Glomerular endothelial cell (primary cell): ENCODE measurements at regions not wholly inside any gene's neighbourhood (a gene's known extent, or its start where the extent isn't known, plus 50 kb on each side); places are given as distances from the start of the nearest gene placed in this dataset.
"Not testable (repeated sequence)": the region's sequence is repeated elsewhere in the genome, so short reads cannot be mapped to it uniquely, and the experiment has no call there.

Experiments used
- DNase-seq: peaks from one replicate; pipeline ENCODE4 v3.0.0-alpha.2; 2011; ENCODE audit warnings: low read depth, low spot score; ENCODE audit errors: extremely low read depth

DNA sequence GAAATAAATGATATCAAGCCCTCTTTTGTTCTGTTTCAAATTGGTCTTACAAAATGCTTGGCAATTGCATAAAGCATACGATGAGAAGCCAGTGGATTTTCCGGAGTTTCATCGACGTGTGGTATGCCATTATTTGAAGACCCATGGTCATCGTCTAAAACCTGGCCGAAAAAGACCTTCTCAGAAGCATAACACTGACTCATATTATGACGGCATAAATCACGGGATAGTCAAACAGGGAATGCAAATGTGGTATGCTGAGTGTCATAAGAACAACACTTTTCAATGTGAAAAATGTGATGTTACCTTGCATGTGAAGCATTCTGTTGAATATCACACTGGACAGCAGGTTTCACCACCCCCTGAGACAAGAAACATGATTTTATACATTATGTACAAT, 695.2 kb downstream of the GRXCR1 start:
- DNase-seq, result no peak

DNA sequence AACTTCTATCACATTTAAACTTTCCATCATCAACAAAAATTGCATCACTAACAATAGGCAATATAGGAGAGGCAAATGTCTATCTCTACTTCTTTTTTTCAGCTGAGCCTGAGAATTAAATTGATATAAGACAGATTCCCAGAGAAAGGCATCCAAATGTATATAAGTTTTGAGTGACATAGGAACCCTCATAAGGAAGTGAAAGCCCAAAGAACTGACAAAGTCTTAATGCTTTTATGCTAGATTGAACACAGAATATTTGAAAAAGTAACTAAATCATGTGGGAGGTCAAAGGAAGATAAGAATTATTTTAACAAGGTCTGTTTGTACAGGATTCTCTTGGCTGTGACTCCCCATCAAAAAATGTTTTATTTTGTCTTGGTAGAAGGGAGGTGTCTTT, 714.9 kb downstream of the GRXCR1 start:
- no peak for DNase-seq

DNA sequence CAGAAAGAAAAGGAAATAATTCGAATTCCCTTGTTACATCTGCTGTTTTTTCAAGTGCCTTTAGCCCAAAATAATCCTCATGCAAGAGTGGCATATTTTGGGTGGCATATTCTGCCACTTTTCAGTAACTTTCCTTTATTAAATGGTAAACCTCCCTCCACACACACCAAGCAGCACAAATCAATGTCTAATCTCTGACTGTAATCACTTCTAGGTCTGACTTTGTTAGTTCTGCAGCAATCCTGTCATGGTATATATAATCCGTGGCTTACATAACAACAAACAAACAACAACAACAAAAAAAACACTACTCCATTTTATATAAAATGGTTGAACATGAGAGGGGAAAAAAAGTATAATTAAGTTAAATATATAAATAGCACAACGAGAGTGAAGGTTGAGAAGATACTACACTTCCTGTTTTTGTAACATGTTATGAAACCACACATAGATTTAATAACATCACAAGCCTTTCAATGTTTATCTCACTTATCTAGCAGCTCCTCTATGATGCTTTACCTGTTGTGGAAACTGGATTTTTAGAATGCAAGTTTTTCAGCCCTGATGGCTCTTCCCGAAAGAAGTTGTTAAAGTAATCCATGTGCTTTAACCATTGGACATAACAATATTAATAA, 715.4 kb downstream of the GRXCR1 start:
- no peak for DNase-seq

DNA sequence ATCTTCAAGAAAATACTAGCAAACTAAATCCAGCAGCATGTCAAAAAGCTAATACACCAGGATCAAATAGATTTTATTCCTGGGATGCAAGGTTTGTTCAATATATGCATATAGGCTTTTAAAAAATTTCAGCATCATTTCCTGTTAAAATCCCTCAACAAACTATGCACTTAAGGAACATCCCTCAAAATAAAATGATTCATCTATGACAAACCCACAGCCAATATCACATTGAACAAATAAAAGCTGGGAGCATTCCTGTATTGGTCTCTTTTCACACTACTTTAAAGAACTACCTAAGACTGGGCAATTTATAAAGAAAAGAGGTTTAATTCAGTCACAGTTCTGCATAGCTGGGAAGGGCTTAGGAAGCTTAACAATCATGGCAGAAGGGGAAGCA, 726.7 kb downstream of the GRXCR1 start:
- no peak for DNase-seq

DNA sequence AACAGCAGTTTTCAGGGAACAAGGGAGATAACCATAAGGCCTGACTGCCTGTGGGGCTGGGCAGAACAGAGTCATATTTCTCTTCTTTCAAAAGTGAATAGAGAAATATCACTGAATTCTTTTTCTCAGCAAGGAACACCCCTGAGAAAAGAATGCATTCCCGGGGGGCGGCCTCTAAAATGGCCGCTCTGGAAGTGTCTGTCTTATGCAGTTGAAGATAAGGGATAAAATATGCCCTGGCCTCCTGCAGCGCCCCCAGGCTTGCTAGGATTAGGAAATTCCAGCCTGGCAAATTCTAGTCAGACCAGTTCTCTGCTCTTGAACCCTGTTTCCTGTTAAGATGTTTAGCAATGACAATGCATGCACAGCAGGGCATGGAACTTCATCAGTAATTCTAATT, 745.4 kb downstream of the GRXCR1 start:
- not testable (repeated sequence) for DNase-seq

DNA sequence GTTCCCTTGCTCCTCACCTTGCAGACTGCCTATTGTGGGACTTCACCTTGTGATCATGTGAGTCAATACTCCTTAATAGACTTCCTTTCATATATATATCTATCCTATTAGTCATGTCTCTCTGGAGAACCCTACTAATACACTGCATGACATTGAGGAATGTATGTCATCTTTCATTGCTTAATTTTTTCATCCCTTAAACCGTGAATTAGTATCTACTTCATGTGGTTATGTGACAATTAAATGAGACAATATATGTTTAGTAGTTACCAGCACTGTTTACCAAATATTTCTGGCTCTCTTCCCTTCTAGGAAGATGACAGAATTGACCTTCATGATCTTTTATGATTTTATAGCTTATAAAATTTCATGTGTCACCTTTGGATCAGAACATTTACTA, 759.5 kb downstream of the GRXCR1 start:
- no peak for DNase-seq

DNA sequence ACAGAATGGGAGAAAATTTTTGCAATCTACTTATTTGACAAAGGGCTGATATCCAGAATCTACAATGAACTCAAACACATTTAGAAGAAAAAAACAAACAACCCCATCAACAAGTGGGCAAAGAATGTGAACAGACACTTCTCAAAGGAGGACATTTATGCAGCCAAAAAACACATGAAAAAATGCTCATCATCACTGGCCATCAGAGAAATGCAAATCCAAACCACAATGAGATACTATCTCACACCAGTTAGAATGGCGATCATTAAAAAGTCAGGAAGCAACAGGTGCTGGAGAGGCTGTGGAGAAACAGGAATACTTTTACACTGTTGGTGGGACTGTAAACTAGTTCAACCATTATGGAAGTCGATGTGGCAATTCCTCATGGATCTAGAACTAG, 767.0 kb downstream of the GRXCR1 start:
- not testable (repeated sequence) for DNase-seq

DNA sequence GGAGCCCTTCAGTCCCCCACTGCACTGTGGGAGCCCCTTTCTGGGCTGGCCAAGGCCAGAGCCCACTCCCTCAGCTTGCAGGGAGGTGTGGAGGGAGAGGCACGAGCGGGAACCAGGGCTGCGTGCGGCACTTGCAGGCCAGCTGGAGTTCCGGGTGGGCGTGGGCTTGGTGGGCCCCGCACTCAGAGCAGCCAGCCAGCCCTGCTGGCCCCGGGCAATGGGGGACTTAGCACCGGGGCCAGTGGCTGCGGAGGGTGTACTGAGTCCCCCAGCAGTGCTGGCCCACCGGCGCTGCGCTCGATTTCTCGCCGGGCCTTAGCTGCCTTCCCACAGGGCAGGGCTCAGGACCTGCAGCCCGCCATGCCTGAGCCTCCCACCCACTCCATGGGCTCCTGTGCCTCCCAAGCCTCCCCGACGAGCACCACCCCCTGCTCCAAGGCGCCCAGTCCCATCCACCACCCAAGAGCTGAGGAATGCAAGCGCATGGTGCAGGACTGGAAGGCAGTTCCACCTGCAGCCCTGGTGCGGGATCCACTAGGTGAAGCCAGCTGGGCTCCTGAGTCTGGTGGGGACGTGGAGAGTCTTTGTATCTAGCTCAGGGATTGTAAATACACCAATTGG, 776.2 kb downstream of the KCTD8 start:
- DNase-seq, result not testable (repeated sequence)

DNA sequence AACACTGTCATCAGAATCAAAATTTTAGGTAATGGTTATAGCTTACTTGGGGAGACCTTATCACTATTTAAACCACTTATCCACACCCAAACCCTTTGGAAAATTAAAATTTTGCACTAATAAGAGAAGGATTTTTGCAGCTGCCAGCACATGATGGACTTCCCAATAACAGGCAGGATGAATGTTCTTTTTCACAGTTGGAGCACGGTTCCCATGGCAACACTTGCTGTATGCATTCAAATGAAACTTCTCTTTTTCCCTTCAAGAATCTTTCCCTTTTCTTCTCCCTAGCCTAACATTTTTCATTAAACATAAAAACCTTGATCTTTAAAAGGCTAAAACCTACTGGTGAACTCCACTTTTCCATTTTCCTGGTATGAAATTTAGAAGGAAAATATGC, 768.2 kb downstream of the KCTD8 start:
- DNase-seq, result no peak

DNA sequence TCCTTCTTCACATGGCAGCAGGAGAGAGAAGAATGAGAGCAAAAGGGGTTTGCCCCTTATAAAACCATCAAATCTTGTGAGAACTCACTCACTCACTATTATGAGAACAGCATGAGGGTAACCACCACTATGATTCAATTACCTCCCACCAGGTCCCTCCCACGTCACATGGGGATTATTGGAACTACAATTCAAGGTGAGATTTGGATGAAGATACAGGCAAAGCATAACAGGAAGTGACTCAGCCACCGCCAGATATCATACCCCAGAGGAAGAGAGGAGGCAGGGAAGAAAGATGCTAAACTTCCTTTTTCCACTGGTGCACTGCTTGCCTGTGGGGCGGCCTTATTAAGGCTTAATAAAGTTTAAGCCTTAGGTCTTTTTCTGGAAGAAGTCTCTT, 766.1 kb downstream of the KCTD8 start:
- no peak for DNase-seq

DNA sequence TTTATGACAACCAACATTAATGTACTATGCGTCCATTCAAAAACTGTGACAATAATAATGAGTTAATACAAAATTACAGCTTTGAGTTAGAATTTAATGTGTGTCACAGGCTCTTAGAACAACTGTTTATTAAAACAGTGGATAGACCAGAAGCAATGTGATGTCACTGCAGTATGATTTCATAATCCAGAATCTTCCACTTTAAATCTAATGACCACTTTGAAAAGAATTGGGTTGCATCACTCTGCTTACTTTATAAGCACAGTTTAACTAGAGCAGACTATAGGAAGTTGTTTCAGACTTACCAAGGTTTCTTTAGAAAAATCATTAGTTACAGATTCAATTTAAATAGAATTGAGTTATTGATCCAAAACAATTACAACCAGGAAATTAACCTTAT, 758.5 kb downstream of the KCTD8 start:
- DNase-seq, result no peak

DNA sequence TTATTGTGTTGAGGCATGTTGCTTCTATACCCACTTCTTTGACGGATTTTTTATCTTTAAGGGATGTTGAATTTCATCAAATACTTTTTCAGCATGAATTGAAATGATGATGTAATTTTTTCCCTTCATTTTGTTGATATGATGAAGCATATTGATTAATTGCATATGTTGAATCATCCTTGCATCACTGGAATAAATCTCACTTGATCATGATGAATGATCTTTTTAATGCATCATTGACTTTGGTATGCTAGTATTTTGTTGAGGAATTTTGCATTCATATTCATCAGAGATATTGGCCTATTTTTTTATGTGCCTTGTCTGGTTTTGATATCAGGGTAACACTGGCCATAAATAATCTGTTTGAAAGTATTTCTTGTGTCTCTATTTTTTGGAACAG, 754.7 kb downstream of the KCTD8 start:
- DNase-seq, result no peak

DNA sequence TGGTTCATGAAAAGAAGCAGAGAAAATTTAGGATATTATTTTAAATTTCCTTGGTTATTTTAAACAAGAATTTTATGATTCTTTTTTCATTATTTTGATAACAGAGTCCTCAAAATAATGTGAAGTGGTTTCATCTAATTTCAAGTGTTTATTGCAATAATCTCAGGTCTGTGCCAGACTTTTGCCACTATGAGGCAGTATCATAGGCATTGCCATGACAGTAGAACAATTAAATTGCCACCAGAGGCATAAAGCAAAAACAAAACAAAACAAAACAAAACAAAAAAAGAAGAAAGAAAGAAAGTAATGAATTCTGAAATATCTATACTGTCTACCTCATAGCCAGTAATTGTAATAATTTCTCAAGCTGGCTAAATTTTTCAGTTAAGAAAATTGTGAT, 739.2 kb downstream of the KCTD8 start:
- no peak for DNase-seq

DNA sequence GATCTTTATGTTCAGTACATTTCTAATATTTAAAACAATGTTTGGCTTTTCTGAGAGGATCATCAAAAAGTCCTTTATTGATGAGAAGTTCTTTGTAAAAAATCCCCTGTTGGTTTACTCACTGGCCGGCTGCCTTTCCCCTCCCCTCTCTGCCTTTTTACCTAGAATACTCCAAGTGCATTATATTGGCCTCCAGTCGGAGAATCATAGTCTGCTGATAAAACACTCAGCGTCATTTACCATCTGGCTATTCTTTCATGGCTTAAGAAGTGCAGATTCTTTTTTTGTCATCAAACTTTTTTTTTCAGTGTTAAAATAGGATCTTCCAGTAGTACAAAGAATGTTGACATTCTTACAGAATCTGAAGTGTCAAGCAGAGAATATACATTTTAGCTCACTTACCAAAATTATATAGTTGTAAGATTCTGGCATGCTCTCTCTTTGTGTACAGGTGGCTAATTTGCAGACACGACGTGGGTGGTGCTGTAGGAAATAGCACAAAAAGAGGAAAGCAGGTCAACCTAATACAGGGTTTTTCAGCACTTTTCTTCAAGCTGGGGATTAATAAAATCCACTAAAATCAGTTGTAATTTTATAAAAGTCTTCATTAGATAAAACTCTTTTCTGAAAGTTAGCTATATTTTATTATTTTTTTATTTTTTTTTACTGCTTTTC, 731.8 kb downstream of the KCTD8 start:
- no peak for DNase-seq

DNA sequence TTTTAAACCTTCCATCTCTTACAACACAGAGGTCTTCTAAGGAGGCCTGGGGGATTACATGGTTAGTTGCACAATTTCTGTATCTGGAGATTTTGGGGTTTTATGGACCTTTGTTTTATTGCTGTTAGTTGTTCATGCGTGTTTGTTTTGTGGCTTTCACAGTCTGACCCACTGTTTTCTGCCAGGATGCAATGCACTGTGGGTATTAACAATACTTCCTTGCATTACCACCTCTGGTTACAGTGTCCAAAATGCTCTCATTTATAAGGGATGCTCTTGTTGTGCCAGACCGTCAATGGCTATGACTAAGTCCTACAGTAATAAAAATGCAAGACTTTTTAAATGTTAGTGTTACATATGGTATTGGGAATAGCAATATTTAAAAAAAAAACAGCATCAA, 730.2 kb downstream of the KCTD8 start:
- DNase-seq, result no peak

DNA sequence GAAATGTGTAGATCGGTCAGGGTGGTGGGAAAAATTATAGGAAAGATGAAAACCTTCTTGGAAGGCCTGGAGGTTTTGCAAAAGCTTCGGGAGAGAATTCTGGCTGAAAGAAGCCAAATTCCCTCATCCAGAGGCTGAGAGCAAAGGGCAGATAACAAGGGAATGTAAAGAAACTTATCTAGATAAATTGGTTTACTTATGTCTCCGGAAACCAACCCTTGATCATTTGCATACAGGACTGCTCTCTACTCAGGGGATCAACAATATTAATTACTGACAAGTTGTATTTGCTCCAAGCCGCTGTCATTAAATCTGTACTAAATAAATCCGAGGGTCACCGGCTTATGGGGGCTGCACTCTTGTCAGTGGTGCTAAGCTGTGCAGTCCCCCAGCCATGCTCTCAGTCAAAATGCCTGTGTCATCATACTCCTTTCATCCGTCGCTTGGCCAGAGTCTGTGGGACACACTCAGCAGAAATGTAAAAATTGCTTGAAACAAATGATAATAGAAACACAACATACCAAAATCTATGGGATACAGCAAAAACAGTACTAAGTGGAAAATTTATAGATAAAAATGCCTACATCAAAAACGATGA, 715.7 kb downstream of the KCTD8 start:
- no peak for DNase-seq

DNA sequence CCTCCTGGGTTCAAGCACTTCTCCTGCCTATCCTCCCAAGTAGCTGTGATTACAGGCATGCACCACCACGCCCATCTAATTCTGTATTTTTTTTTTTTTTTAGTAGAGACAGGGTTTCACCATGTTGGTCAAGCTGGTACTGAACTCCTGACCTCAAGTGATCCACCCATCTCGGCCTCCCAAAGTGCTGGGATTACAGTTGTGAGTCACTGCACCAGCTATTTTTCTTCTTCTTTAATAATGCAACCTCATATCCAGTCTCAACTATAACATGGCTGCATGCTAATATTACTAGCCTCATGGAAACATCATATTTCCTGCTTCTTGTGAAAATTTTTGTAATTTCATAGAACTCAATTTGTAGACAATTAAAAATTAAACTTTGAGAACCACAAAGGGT, 706.5 kb downstream of the KCTD8 start:
- no peak for DNase-seq

DNA sequence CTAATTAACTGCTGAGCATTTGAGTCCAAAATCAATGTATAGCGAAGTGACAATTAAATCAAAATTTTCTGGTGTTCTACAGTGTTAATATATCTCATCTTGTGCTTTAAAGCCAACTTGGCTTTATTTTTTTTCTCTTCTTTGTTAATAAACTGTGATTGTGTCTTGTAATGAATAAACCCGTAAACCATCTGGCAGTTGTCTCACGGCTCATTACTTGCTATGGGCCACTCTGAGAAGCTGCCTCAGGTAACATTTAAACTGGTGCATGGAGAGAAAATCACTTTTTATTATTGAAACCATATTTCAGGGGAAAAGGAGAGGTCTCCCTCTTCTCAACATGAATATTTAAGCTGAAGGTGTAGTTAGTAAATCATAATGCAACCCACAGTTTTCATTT, 694.0 kb downstream of the KCTD8 start:
- no peak for DNase-seq

DNA sequence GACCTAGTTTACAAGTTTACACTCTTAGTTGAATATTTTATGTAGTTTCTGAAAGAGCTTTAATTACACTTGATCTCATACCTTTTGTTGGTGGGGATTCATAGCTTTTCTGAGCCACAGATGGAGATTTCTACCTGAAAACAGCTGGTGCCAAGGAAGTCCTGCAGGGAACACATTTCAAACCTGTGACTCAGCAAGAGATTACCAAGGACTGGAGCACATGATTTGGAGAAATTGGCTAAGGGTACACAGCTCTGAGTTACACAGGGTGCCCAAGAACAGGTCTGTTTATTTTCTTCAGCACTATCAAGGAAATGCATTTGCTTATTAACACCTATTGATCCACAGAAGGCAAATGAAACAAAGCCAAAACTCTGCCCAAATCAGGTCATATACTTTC, 691.5 kb downstream of the KCTD8 start:
- DNase-seq, result no peak

DNA sequence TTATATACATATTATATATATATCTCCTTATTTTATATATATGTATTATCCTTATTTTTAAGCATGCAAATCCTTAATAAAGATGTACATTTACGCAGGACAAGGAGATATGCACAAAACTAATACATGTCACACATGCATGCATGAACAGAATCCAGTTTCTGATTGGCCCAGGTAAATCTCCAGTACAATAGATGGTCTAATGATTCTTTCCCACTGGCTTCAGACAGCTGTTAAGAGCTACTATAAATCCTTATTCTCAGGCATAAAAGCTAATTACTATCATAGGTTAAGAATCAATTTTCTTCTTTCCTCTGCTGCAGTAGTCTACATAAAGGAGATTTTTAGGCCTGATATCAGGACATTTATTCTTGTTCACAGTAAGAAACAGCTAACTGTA, 689.8 kb downstream of the KCTD8 start:
- DNase-seq, result no peak

DNA sequence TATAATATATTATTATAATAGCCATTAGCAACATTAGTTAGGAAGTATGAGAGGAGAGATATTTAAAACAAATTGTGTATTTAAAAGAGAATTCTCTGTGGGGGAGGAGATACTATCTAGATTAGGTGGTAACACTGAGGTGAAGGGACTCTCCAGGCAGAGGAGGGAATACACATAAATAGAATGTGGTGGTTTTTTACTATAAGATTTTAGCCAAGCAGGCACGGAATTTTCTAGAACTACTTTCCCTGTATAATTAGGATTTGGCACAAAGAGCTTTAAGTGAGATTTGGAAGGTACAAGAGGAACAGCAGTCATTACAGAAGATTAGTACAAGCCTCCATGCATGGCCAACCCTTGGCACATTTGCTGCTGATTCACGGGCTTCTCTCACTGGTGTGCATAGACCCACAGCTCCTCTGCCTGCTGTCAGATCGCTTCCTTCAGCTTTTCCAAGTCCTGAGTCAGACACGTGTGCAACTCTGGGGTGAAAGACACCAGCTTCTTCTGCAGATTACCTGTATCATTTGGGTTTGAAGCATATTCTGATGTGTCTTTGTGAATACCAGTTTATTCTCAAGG, 685.5 kb downstream of the KCTD8 start:
- DNase-seq, result no peak

DNA sequence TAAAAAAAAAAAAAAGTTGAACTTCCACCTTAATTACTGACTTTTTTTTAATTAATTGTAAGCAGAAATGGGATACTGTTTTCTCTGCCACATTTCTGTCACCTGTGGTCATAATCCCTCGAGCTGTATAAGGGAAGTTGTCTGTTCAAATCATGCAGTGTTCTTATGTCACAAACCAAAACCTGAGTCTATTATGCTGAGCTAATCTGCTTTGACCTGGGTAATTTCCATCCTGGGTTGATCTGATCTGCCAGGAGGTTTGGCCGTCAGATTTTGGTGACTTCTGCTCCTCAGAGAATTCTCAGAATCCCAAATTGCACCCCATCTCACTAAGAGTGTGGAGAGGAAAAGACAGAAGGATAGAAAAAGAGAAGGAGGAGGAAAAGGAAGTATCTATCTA, 683.1 kb downstream of the KCTD8 start:
- DNase-seq, result no peak
